Stimulated activated CD8-positive, alpha-beta memory T cell treated with anti-CD3 and anti-CD28 coated beads, Interleukin-2, amount 100 ng/mL, for 48 hours (primary cell): ENCODE measurements at regions not wholly inside any gene's neighbourhood (a gene's known extent, or its start where the extent isn't known, plus 50 kb on each side); places are given as distances from the start of the nearest gene placed in this dataset.

Experiments
- DNase-seq, 2 donors: peaks; one replicate each; pipeline ENCODE4 v3.0.0-alpha.2; 2020; ENCODE audit warnings: low read depth in 2 of 2

DNA sequence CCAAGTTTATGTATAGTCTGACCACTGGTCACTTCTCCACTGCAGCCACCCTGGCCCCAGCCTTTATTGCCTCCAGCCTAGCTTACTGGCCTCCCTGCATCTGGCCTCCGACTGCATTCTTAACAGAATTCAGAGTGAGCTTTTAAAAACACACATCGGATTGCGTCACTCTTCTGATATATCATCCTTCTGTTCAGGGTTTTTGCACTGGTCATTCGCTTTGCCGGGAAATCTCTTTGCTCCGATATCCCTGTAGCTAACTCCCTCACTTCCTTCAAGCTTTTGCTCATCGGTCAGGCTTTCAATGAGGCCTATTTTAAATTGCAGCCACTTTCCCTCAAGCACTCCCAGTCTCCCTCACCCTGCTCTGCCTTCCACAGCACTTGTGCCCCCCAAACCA lies 101.6 kb upstream of the DLX2 start:
- DNase-seq, result no peak

- no peak for DNase-seq
These were observed 102.1 kb upstream of the DLX2 start for GRCh38 chr2:172204762-172205161.

DNA sequence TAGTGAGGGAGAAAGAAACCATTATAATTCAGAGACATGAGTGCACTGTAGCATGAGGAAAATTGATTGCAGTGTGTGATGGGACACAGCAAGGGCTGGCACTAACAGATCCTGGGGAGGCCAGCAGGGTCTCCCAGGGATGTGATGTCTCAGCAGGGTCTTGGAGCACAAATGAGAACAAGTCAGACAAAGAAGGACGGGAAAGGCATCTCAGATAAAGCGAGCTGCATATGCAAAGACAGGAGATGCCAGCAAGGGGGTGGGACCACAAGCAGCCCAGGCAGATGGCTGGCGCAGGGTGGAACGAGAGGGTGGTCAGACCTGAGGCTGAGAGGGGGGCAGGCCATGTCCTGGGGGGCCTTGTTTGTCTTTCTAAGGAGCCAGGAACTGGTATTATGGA lies 102.6 kb upstream of the DLX2 start:
- DNase-seq, result no peak

DNA sequence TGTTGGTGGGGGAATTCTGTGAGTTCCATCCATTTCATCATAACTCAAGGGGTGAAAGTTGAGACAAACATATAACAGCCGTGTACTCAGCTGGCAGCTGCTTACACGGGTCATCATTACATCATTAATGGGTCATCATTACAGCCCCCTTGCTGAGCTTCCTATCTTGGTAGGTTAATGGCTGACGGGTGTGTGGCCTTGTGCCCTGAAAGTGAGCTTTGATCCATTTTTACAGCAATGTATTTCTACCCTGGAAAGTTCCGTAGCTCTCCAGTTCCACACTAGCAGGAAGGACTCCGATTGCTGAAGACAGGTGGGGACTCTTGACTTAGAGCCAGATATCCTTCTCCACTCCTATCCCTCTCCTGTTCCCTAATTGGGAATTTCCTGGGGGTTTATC lies 105.2 kb upstream of the DLX2 start:
- no peak for DNase-seq

DNA sequence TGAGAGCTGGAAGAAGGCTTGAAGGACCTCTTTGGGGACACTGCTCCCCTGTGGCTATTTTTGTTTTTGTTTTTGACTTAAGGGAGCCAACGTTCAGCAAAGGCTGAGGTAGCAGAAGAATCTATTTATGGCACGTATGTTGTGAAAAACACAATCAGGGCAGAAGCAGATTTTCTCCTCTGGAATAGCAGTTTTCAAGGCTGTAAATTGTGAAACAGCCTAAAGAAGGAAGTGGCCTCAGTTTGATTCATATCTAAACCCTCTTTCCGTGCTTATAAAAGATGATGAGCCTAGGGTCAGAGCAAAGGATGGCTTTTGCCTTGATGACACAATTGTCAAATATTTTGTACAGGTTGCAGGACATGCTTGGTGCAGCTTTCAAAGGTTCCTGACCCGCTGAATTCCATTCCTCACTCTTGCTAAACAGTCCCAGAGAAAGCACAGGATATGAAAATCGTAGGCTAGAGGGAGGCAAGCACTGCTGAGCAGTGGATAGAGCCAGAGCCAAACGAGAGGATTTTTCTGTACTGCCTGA lies 106.2 kb upstream of the DLX2 start:
- no peak for DNase-seq

GRCh38 chr2:172210599-172210998 lies 107.9 kb upstream of the DLX2 start:
- DNase-seq, result no peak

- DNase-seq, result no peak
These were observed 108.8 kb upstream of the DLX2 start for GRCh38 chr2:172211512-172211911.

DNA sequence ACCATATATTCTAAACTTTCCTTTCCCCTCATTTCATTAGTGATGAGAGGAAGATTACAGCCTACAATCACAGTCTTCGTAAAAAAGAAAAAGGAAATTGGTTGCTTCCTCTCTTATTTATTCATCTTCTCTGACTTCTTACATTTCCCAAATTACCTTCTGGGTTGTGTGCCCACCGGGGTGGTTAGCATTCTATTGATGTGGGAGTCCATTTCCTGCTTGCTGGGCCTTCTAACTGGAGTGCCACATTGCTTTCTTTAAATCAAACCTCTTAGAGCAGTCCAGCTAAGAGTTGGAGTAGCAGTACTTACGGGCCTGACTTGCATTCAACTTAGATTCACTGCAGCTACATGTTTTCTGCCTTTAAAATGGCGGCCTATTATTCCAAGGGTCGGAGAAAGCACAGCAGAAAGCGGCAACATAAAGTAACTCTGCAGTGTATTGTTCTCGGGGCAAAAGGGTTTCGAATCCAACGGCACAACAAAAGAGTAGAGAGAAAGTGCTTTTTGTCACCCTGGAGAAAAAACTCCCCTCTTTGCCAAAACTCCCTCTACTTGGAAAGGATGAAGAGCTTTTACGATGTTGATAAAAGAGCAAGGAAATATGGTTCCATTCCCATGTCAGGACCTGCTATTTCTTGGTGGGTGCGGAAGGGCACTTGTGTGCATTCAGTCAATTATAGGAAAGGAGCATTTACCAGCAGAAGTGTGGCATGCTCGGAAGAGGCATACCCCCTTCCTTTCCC lies 110.6 kb upstream of the DLX2 start:
- DNase-seq, result no peak

DNA sequence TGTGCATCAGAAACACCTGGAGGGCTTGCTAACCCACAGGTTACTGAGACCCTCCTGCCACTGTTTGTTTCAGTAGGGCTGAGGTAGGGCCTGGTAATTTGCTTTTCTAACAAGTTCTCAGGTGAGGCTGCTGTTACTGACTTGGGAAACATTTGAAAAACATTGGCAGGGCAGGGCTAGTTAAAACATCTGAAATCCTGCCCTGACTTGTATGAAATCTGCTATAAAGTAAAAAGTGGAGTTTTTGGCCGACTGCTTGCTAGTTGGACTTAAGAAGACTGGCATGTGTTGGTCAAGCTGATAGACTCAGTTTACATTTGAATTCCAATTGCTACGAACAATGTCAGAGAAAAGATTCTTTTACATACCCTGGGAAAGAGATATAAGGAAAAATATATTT lies 111.6 kb upstream of the DLX2 start:
- no peak for DNase-seq

DNA sequence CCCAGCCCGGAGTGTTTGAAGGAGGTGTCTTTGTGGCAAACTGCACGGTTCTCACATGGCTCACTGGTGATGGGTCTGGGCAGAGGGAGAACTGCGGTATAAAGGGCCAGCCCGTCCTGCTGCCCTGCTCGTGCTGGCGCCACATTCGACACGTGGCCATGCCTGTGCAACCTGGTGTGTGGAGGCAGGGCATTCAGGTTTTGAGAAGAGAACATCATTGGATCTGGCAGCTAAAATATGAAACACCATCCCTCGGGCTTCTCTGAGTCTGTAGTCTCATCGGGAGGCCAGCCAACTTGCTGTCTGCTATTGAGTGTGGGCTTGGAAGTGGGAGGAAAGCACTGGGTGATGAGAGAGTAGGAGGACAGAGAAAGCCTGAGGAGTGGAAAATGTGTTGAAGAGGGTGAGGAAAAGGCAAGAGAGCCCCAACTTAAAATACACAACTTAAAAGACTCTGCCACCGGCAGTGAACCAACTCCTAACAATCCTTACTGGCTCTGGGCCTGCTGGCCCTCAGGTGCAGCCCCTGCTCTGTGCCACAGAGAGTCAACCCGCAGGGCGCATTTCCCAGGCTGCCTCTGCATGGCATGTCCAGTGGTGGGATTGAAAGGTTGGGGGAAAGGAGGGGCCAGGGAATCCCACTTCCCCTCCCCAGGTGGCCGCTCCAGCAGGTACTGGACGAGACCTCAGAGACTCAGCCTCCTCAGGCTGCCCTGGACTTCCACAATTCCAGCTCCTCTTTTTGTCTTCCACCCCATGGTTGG lies 112.7 kb upstream of the DLX2 start:
- DNase-seq, result no peak

DNA sequence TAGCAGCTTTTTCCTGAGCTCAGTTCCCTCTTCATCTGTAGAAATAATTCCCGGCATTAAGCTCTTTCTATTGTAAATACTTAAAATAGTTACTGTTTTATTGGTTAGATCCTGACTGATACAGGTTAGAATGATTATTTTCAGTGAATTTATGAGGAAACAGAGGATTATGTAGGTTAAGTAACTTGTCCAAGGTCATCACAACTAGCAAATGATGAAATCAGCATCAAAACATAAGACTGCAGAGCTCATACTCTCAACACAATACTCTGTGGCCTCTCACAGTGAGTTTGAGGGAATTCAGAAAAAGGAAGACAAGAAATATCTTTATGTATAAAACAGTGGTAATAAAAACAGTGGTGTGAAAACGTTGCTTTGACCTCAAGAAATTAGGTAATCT lies 113.2 kb upstream of the DLX2 start:
- DNase-seq, result no peak

GRCh38 chr2:172216477-172216876 lies 113.8 kb upstream of the DLX2 start:
- no peak for DNase-seq

GRCh38 chr2:172219201-172219600 lies 116.5 kb upstream of the DLX2 start:
- no peak for DNase-seq

- no peak for DNase-seq
These were observed 117.4 kb upstream of the DLX2 start for GRCh38 chr2:172220121-172220520.

GRCh38 chr2:172223601-172224054 lies 120.9 kb upstream of the DLX2 start:
- no peak for DNase-seq

DNA sequence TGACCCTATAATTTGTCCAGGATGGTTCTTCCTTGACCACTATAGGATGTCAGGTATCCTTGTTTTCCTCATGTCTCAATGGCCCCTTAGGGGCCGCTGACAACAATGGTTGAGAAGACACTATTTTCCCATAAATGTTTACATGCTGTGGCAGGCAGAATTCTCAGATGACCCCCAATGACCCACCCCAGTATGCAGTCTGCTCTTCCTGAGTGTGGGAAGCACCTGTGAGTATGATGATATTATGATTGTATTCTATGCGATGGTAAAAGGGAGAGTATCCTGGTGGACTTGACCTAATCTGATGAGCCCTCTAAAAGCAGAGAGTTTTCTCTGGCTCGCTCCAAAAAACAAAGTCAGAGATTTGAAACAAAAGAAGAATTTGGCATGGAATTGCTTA lies 123.1 kb upstream of the DLX2 start:
- DNase-seq, result no peak

GRCh38 chr2:172226244-172227061 lies 123.8 kb upstream of the DLX2 start:
- DNase-seq, result no peak

DNA sequence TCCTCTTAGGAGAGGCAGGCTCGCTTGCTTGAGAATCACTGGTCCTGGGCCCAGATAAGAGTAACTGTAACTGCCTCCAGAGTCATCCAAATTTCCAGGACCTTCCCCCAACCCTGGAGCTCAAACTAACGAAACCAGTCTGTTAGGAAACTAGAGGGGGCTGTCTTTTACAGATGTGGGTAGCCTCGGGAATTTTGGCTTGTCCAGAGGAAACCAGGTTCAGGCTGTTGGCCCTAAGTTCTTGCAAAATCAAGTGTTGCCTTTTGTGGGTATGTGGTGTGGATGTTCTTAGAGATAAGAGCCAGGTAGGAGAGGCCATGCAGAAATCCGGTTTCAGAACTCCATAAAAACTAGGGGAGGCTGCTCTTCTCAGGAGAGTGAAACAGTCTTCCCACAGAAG lies 125.0 kb upstream of the DLX2 start:
- no peak for DNase-seq

DNA sequence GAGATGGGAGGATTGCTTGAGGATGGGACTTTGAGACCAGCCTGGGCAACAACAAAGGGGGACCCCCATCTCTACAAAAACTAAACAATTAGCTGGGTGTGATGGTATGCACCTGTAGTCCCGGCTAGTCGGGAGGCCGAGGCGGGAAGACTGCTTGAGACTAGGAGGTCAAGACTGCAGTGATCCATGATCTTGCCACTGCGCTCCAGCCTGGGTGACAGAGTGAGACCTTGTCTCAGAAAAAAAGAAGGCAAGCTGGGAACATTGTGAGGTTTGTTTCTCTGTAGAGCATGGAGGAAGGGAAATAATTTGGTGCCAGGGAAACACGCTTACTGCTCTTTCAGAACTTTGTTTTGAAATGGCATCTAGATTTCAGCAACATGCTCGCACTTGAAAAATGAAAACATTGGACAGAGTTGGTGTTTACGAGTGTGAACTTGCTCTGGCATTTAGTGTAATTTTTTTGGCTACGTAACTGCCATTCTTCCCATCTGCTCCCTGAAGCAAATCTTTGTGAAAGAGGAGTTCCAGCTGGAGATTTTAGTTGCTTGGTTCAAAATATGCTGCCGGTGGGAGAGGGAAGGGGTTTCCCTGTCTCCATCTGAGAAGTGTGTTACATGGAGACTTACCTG lies 125.6 kb upstream of the DLX2 start:
- DNase-seq, result no peak

- no peak for DNase-seq
These were observed 126.4 kb upstream of the DLX2 start for GRCh38 chr2:172229125-172229524.

DNA sequence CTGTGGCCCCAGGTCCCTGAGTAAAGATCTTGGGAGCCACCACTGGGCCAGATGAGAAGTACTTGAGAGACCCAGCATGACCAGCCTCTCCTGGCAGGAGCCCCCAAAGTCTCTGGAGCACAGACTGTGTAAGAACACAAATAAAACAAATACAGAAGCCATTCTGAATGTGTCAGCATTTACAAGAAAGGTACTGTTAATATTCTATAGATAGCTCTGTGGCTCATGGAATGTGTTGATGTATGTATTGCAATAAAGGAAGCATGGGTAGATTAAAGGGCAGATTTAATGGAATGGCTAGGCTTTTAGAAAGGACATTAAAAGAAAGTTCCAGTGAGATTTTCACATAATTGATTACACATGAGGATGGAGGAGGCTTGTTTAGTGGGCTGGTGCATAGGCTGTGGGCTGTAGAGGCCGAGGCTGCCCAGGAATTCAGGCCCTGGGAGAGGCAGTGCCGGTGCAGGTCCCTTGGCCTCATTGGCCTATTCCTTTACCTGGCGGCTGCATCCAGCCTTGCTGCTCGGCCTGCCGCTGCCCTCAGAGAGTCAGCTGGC lies 127.7 kb upstream of the DLX2 start:
- DNase-seq, result no peak
